GM10266 (cell line): ENCODE measurements at regions not wholly inside any gene's neighbourhood (a gene's known extent, or its start where the extent isn't known, plus 50 kb on each side); places are given as distances from the start of the nearest gene placed in this dataset.
"Not testable (repeated sequence)": the region's sequence is repeated elsewhere in the genome, so short reads cannot be mapped to it uniquely, and the experiment has no call there.

ENCODE experiments used
- DNase-seq: peaks from one replicate; pipeline ENCODE4 v3.0.0; 2012; ENCODE audit errors: extremely low spot score
- CTCF ChIP-seq: IDR thresholded peaks from 2 replicates; pipeline ENCODE4 v1.5.1; 2012; ENCODE audit warnings: mild to moderate bottlenecking, low read depth; ENCODE audit not compliant: control insufficient read depth, insufficient read depth; ENCODE audit errors: missing control alignments

- no peak for TF ChIP-seq CTCF
- no peak for DNase-seq
These were observed 226.3 kb downstream of the RCHY1 start for GRCh38 chr4:75287738-75288517.

- no peak for TF ChIP-seq CTCF
- no peak for DNase-seq
These were observed 228.4 kb downstream of the RCHY1 start for GRCh38 chr4:75285837-75286236.

GRCh38 chr4:75284831-75285230 is 229.4 kb downstream of the RCHY1 start:
- no peak for DNase-seq

GRCh38 chr4:75280461-75280860 is 233.7 kb downstream of the RCHY1 start:
- DNase-seq: not testable (repeated sequence)

More at GRCh38 chr4:75284831-75285230, 229.4 kb downstream of the RCHY1 start:
- TF ChIP-seq CTCF: no peak

GRCh38 chr4:75259306-75259705 is 254.9 kb downstream of the RCHY1 start:
- DNase-seq: no peak
- no peak for TF ChIP-seq CTCF

GRCh38 chr4:75255261-75255660 is 258.9 kb downstream of the RCHY1 start:
- no peak for DNase-seq
- no peak for TF ChIP-seq CTCF

GRCh38 chr4:75254745-75255144 is 259.5 kb downstream of the RCHY1 start:
- DNase-seq: no peak
- TF ChIP-seq CTCF: no peak

- not testable (repeated sequence) for DNase-seq
These were observed 261.1 kb downstream of the RCHY1 start for GRCh38 chr4:75253094-75253493.
